NCI-H460 (cell line): ENCODE measurements at regions not wholly inside any gene's neighbourhood (a gene's known extent, or its start where the extent isn't known, plus 50 kb on each side); places are given as distances from the start of the nearest gene placed in this dataset.
"Not testable (repeated sequence)": the region's sequence is repeated elsewhere in the genome, so short reads cannot be mapped to it uniquely, and the experiment has no call there.

Experiments
- DNase-seq: peaks from one replicate; pipeline ENCODE4 v3.0.0-alpha.2; 2016; ENCODE audit warnings: low read depth; ENCODE audit errors: extremely low read depth

DNA sequence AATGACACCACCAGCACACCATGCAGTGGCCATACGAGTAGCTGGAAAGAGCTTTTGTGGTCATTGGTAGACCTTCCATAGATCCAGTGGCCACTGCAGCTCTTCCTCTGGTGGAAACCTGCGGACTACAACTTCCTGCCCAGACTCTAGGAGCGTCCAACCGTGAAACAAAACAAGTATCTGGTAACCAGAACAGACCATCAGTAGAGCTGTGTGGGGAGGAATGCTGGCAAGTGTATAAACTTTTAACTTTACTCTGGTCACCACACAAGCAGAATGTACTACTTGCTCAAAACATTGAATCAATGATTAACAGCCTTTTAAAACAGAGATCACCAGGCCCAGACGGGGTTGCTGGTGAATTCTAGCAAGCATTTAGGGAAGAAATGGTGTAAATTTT, 154.7 kb upstream of the DGKB start:
- DNase-seq, result no peak

- not testable (repeated sequence) for DNase-seq
Observed at GRCh38 chr7:15054304-15054703, 151.8 kb upstream of the DGKB start.

- no peak for DNase-seq
Observed at GRCh38 chr7:15049157-15049556, 146.6 kb upstream of the DGKB start.

GRCh38 chr7:15046861-15047260, 144.3 kb upstream of the DGKB start:
- no peak for DNase-seq

GRCh38 chr7:15043931-15044330, 141.4 kb upstream of the DGKB start:
- no peak for DNase-seq

DNA sequence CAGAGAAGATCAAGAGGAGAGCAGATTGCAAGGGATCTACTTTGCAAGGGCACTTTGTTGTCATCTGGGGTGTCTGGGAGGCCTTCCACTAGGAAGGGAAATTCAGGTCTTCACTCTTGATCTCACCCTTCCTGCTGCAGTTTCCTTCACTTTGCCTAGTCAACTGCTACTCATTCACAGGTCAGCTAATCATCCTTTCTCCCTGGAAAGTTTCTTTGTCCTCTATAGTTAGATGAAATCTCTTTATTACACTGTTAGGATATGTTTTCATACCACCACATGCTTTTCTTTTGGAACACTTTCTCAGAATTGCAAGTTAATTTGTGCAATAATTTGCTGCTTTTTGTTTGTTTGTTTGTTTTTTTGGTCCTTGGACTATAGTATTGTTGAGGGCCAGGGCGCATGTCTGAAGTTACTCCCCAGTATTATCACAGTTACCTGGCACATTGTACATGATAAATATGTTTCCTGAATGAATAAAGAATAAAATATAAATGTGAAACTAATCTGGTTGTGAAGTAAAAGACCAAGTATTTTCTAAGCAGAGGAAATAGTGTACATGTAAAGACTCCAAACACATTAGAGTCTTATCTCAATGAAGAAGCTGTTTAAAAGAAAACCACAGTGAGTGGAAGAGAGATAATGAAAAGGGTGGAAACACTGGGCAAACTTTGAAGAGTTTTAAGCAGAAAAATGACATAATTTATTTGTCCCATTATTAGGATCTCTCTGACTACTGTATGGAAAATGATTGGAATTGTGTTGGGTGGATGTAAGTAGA, 139.9 kb upstream of the DGKB start:
- DNase-seq, result no peak

DNA sequence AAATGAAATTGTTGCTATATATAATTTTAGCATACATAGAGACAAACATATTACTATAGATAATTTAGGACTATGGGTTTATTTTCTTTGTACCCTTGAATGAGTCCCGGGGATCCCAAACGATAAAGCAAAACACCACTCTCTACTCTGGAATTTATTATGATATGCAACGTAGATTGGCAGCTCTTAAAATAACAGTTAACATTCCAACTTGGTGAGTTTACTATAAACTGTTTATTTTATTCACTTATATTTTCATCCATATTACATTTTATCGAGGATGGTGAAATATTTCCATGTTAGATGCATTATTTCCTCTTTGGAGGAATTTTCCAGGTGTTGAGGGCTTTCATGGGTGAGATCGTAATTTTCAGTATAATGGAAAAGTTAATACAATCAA, 138.7 kb upstream of the DGKB start:
- DNase-seq, result no peak

- no peak for DNase-seq
Observed at GRCh38 chr7:15035814-15036213, 133.3 kb upstream of the DGKB start.

GRCh38 chr7:15033039-15033438, 130.5 kb upstream of the DGKB start:
- no peak for DNase-seq

- DNase-seq, result no peak
Observed at GRCh38 chr7:15018981-15019380, 116.4 kb upstream of the DGKB start.

DNA sequence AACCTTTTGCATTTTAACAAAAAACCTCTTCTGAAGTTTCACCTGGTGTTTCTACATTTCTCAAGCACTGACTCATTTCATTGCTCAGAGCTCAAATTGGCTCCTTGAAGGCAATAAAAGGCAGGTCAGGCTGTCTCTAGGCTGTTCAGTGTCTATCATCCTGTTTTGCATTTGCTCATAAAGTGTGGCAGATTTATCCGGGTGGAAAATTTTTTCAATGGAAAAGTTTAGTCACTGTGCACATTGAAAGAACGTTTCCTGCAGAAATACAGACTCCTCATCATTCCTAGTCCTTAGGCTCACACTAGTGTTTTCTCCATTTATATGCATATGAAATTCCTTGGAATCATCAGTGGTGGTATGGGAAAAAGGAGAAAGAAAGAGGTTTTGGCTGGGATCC, 114.2 kb upstream of the DGKB start:
- DNase-seq, result no peak

GRCh38 chr7:15016315-15016667, 113.7 kb upstream of the DGKB start:
- no peak for DNase-seq

DNA sequence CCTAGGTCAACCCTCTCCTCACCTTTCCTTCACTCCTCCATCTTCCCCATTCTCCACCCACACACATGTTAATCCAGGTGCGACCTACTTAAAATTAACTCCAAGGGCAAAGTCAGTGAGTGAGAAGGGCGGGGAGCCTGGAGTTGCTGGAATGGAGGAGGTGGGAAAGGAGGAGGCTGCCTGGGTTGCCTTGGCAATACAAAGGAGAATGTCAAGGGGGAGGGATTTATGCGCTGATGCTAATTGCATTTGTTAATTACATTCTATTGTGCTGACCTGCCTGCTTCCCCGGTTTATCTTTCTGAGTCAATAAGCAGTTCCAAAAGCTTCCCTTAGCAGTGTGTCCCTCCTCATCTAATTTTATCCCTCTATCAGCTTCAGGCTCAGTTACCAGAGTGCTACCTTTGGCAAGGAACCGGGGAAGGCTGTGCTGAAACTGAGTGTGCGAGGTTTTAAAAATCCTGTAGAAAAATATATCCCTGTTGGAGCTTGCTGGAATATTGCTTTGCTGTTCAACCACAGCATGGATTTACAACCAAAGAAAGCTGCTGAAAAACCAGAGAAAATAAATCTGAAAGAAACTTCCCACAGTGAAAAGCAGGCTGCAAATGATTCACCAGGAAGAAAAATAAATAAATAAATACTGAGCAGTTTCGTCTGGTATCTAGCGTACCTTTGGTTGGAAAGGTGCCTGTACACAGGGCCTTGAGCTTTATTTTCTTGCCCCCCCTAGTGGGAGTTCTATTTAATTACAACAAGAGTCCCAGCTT, 113.2 kb upstream of the DGKB start:
- peak; percentile 76 for DNase-seq

DNA sequence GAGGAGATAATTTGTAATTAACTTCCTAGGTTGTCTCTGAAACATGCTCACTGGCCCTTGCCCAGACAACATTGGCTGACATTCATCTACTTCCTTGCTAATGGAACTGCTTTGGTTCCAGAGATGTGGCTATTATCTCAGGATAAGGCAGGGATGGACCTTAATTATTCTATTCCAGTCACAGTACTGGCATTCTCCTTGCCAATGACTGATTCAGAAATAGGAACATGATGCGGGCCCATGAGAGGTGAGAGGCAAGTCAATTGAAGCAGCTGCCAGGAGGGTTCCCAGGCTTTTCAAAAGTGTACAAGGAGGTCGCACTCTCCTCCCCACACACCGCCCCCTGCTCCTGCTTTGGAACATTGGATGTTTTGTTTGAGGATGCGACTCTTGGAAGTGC, 109.6 kb upstream of the DGKB start:
- no peak for DNase-seq

- DNase-seq, result no peak
Observed at GRCh38 chr7:15011289-15011688, 108.7 kb upstream of the DGKB start.

DNA sequence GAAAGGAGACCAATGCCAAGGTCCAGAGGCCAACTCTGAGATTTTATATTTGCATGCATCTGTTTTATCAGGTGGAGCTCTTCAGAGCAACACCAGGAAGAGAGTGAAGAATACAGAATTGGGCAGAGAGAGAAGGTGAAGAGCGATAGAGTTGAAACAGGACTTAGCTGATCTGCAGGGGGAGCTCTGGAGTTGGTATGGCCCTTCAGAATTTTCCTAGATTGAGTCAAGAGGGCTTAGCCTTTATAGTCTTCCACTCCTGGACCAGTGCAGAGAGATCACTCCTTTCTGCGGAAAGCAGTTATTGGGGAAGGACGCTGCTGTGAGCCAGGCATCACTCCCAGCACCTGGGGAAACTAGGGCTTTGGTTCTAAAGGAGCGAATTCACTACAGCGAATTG, 105.0 kb upstream of the DGKB start:
- DNase-seq, result peak; percentile 19

GRCh38 chr7:15005672-15006071, 103.1 kb upstream of the DGKB start:
- DNase-seq, result no peak

DNA sequence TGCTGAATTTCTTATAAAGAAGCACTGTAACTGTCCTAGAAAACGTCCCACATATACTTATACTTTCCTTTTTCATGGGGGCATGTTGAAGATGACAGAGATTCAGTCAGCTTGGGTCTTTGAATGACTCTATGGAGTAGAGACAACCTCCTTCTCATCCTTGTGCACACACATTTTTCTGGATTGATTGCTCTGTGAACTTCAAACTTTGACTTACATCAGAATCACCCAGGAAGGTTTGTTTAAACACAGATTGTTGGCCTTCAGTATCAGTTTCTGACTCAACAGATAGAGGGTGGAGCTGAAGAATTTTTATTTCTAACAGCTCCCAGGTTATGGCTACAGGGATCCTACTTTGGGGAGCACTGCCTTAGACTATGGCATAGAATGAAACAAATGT, 97.6 kb upstream of the DGKB start:
- no peak for DNase-seq

- DNase-seq, result no peak
Observed at GRCh38 chr7:14999331-14999730, 96.8 kb upstream of the DGKB start.

GRCh38 chr7:14995774-14996173, 93.2 kb upstream of the DGKB start:
- no peak for DNase-seq

GRCh38 chr7:14988941-14989340, 86.4 kb upstream of the DGKB start:
- DNase-seq, result no peak

GRCh38 chr7:14978687-14979086, 76.1 kb upstream of the DGKB start:
- no peak for DNase-seq
